Bronchial epithelial cell (primary cell): ENCODE measurements at regions not wholly inside any gene's neighbourhood (a gene's known extent, or its start where the extent isn't known, plus 50 kb on each side); places are given as distances from the start of the nearest gene placed in this dataset.

Experiments
- DNase-seq: peaks from one replicate; pipeline ENCODE4 v3.0.0-alpha.2; 2010; ENCODE audit warnings: low read depth
- FAIRE-seq: peaks from 2 replicates; lab custom pipeline; 2011; peaks lifted over from hg19 to GRCh38; lab: Jason Lieb, UNC
- H3K27me3 ChIP-seq: 2 replicates; pipeline ENCODE4 v1.5.1; 2011; ENCODE audit warnings: low read length; ENCODE audit not compliant: control insufficient read depth, insufficient read depth
- H3K36me3 ChIP-seq: 2 replicates; pipeline ENCODE4 v1.5.1; 2011; ENCODE audit warnings: low read length; ENCODE audit not compliant: control insufficient read depth, insufficient read depth
- H3K4me3 ChIP-seq: 2 replicates; pipeline ENCODE4 v1.5.1; 2011; ENCODE audit warnings: mild to moderate bottlenecking, low read depth, low read length, control low read depth
- TF ChIP-seq, protein P1 (sequence below): IDR thresholded peaks from 2 replicates; pipeline ENCODE4 v1.5.1; 2011; ENCODE audit warnings: mild to moderate bottlenecking, moderate library complexity, low read length, control low read depth, inconsistent platforms; ENCODE audit not compliant: insufficient read depth, severe bottlenecking

DNA sequence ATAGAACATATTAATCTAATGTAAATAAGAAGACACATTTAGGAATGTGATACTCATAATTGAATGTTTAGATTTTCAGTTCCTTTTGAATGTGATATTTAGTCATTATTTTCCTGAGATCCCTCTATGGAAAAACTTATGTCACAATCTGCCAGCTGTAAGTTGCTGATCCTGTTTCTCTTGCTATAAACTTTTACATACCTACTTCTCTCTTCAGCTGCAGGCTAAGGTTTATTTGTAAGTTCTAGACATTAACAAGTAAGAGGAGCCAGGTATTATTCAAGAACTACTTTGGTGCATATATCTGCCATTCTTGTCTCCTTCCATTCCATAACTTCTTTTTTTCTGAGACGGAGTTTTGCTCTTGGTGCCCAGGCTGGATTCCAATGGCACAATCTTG lies 462.4 kb downstream of the PRR16 start:
- FAIRE-seq (no peak), DNase-seq (no peak)
- TF ChIP-seq, protein P1, sequence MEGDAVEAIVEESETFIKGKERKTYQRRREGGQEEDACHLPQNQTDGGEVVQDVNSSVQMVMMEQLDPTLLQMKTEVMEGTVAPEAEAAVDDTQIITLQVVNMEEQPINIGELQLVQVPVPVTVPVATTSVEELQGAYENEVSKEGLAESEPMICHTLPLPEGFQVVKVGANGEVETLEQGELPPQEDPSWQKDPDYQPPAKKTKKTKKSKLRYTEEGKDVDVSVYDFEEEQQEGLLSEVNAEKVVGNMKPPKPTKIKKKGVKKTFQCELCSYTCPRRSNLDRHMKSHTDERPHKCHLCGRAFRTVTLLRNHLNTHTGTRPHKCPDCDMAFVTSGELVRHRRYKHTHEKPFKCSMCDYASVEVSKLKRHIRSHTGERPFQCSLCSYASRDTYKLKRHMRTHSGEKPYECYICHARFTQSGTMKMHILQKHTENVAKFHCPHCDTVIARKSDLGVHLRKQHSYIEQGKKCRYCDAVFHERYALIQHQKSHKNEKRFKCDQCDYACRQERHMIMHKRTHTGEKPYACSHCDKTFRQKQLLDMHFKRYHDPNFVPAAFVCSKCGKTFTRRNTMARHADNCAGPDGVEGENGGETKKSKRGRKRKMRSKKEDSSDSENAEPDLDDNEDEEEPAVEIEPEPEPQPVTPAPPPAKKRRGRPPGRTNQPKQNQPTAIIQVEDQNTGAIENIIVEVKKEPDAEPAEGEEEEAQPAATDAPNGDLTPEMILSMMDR = no peak
- no peak overlapping the region for H3K4me3 ChIP-seq
- no peaks in the 10 kb centered on the region for H3K27me3 ChIP-seq
- H3K36me3 ChIP-seq = no peaks in the 10 kb centered on the region

DNA sequence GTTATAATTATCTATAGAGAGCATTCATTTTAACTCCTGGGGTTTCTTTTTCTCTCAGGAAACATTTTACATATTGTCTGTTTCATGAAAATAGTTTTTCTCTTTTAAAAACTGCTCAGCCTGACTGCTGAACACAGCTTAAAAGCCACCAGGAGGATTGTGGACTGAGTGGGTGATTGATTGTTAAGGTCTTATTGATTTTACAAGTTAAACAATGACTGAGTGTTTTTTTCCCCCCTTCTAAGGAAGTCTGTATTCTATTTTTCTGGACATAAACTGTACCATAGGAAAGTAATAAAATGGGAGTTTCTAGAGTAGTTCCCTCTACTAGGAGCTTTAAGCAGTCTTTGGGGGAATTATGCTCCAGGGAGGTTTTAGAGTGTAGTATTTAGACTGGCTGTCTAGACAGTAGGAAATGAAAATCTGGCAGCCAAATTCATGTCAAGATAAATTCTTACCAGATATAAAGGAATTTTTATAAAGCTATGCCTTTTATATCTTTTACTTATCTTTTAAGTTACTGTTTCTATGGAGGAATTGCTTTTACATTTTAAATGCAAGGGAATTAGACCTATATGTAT lies 463.9 kb downstream of the PRR16 start:
- Histone ChIP-seq H3K27me3 (no peaks in the 10 kb centered on the region), H3K36me3 (no peaks in the 10 kb centered on the region), H3K4me3 (no peak overlapping the region)
- FAIRE-seq = no peak
- TF ChIP-seq, protein P1 = no peak
- DNase-seq = no peak

GRCh38 chr5:120932480-120932879 lies 468.4 kb downstream of the PRR16 start:
- FAIRE-seq (peak; percentile 13), DNase-seq (no peak)
- no peaks in the 10 kb centered on the region for H3K27me3 ChIP-seq
- TF ChIP-seq, protein P1 = no peak
- no peak overlapping the region for H3K4me3 ChIP-seq
- no peaks in the 10 kb centered on the region for H3K36me3 ChIP-seq

DNA sequence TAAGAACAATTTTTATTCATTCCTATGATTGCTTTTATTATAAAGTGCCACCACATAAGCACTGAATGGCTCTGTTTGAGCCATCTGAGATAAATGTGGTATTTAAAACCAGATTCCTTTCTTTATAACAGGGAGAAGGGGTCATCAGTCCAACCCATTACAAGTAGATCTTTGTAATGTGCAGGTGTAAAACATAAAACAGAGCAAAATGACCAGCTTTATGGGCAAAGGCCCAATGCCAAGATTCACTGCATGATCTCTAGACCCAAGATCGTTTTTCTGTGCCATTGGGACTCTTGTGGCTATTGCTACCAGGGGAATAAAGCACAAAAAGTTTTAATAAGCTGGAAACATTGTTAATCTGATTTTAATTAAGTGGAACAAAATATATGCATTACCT lies 469.9 kb downstream of the PRR16 start:
- H3K36me3 ChIP-seq = no peaks in the 10 kb centered on the region
- DNase-seq (no peak), FAIRE-seq (no peak)
- no peak overlapping the region for H3K4me3 ChIP-seq
- H3K27me3 ChIP-seq = no peaks in the 10 kb centered on the region
- TF ChIP-seq, protein P1 = no peak

DNA sequence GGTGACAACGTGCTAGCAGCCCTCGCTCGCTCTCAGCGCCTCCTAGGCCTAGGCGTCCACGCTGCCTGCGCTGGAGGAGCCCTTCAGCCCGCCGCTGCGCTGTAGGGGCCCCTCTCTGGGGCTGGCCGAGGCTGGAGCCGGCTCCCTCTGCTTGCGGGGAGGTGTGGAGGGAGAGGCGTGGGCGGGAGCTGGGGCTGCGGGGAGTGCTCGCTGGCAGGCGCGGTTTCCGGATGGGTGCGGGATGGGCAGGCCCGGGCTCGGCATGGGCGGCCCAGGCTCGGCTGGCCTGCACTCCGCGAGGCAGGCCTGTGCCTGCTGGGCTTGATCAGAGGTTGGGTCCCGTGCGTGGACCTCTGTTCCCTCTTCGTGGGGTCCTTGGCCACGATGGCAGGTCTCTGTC lies 472.6 kb downstream of the PRR16 start:
- no peak for DNase-seq
- no peak for FAIRE-seq
- no peaks in the 10 kb centered on the region for H3K36me3 ChIP-seq
- H3K27me3 ChIP-seq = no peaks in the 10 kb centered on the region
- no peak overlapping the region for H3K4me3 ChIP-seq
- TF ChIP-seq, protein P1 = no peak

DNA sequence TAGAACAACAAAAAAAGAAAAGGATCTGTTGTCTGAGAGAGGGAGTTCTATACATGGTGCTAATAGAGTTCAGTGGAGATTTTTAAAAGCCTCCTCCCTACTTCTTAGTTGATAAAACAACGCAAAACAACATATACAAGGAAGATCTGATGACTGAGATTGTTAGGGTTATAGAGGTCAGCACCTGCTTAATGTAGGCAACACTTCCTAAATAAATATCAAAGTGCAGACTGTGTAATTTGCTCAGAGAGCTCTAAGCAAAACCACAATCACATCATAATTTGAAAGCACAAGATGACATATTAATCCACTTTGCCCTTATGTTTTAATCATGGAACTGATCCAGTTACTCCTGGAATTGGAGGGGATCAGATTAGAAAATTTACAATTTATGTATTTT lies 474.5 kb downstream of the PRR16 start:
- no peaks in the 10 kb centered on the region for H3K36me3 ChIP-seq
- no peak overlapping the region for H3K4me3 ChIP-seq
- no peaks in the 10 kb centered on the region for H3K27me3 ChIP-seq
- TF ChIP-seq, protein P1 = no peak
- no peak for FAIRE-seq
- no peak for DNase-seq
